GM12865 (cell line): ENCODE measurements at regions not wholly inside any gene's neighbourhood (a gene's known extent, or its start where the extent isn't known, plus 50 kb on each side); places are given as distances from the start of the nearest gene placed in this dataset.

Experiments
- DNase-seq: peaks from one replicate; pipeline ENCODE4 v3.0.0; 2010; ENCODE audit warnings: low read depth
- H3K4me3 ChIP-seq: 2 replicates; pipeline ENCODE4 v1.5.1; 2011; ENCODE audit warnings: mild to moderate bottlenecking, low read depth, low read length, control low read depth
- CTCF ChIP-seq: IDR thresholded peaks from 2 replicates; pipeline ENCODE4 v1.5.1; 2011; ENCODE audit warnings: low read length, control low read depth, low read depth, inconsistent platforms; ENCODE audit not compliant: insufficient read depth; ENCODE audit errors: missing control alignments

- no peak for TF ChIP-seq CTCF
- DNase-seq: no peak
- no peak overlapping the region for H3K4me3 ChIP-seq
Measured at GRCh38 chr6:67300430-67301040, 1334.5 kb upstream of the ADGRB3 start.

GRCh38 chr6:67292169-67292568 is 1342.9 kb upstream of the ADGRB3 start:
- no peak for TF ChIP-seq CTCF
- H3K4me3 ChIP-seq: no peak overlapping the region
- no peak for DNase-seq

DNA sequence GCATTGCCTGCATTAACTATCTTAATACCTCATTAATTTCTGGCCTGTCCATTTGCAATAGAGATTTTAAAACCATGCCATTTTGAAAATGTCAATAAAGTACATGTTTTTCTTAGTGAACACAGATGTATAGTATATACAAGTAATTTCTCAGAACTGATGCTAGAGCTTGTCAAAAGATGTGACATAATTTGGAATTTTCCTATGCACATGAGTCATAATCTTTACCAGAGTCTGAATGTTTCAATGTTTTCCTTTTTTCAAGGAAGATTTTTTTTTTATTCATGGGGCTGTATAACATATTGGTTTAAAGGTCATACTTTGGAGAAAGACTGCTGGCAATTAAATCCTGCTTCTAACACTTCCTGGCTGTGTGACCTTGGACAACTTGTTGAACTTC is 1347.5 kb upstream of the ADGRB3 start:
- no peak for TF ChIP-seq CTCF
- DNase-seq: no peak
- H3K4me3 ChIP-seq: no peak overlapping the region

- no peak for TF ChIP-seq CTCF
- no peak overlapping the region for H3K4me3 ChIP-seq
- DNase-seq: no peak
Measured at GRCh38 chr6:67285770-67286495, 1349.1 kb upstream of the ADGRB3 start.

DNA sequence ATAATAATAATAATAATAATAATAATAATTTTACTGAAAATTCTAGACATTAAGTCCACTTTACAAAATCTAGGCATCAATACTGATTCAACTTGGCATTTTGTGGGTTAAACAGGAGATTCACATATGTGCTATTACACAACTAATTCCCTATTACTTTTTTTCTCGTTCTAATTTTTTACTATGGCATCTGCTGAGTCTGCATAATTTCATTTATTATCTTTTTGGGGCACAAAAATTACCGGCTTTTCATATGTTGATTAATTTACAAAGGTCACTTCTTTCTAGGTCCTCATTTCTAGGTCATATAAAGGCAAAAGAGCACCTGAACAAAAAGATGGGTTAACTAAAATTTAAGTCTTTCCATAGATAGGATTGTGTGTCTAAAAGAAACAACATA is 1357.8 kb upstream of the ADGRB3 start:
- H3K4me3 ChIP-seq: no peak overlapping the region
- no peak for DNase-seq
- no peak for TF ChIP-seq CTCF

DNA sequence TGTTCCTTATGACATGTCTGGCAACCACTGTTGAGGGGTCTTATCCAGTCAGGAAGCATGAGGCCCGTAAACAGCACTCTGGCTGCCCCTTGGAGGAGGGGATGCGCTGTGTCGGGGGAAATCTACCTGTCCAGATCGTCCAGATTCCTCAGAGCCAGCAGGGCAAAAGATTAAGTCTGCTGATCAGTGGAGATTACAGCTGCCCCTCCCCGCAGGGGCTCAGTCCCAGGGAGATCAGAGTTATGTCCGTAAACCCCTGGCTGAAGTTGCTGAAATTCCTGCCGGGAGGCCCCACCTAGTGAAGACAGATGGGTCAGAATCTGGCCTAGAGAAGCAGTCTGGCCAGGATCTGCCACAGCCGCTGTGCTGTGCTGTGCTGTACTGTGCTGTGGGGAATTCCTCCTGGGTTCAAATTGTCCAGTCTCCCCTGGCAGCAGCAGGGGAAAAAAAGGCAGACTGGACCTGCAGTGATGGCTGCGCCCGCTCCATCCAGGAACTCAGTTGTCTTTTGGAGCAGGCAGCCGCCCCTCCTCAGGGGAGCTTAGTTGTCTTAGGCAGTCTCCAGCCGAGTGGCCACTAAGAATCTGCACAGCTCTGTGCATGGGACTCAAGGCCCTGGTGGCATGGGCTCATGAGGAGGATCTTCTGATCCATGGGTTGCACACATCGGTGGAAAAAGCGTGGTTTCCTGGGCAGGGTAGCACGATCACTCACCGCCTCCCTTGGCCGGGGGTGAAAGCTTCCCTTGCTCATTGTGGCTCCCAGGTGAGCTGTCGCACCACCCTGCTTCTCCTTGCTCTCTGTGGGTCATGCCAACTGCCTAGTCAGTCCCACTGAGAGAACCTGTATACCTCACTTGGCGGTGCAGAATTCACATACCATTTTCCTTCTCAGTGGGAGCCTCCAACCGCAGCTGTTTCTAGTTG is 1368.8 kb upstream of the ADGRB3 start:
- H3K4me3 ChIP-seq: no peak overlapping the region
- no peak for DNase-seq
- no peak for TF ChIP-seq CTCF
